ENCODE measurements at regions not wholly inside any gene's neighbourhood (a gene's known extent, or its start where the extent isn't known, plus 50 kb on each side); places are given as distances from the start of the nearest gene placed in this dataset.

- Mint-ChIP-seq H3K27me3 (ENCODE audit: low read depth, poor library complexity) (peaks cover 11% of the 10 kb centered on the region), H3K36me3 (ENCODE audit: low read depth) (peaks cover 8% of the 10 kb centered on the region), H3K4me1 (peaks cover 15% of the 10 kb centered on the region), H3K27ac (no peak overlapping the region), H3K9me3 (peaks cover 24% of the 10 kb centered on the region), H3K4me3 (no peak overlapping the region)
- no peak for DNase-seq
- TF ChIP-seq CTCF (IDR thresholded peaks at IDR 0.05), result no peak
Measured at GRCh38 chr17:77508047-77508715, 367.4 kb downstream of the SEC14L1 start.

- H3K4me1 Mint-ChIP-seq, result peaks cover 12% of the 10 kb centered on the region
- no peak overlapping the region for H3K27ac Mint-ChIP-seq
- H3K4me3 Mint-ChIP-seq, result no peak overlapping the region
- peaks cover 8% of the 10 kb centered on the region for H3K36me3 Mint-ChIP-seq (ENCODE audit: low read depth)
- TF ChIP-seq CTCF (IDR thresholded peaks at IDR 0.05), result no peak
- no peak for DNase-seq
- peaks cover 11% of the 10 kb centered on the region for H3K27me3 Mint-ChIP-seq (ENCODE audit: low read depth, poor library complexity)
- peaks cover 26% of the 10 kb centered on the region for H3K9me3 Mint-ChIP-seq
Measured at GRCh38 chr17:77509089-77509488, 368.3 kb downstream of the SEC14L1 start.

- Mint-ChIP-seq H3K27me3 (ENCODE audit: low read depth, poor library complexity) (peaks cover 11% of the 10 kb centered on the region), H3K4me1 (peaks cover 9% of the 10 kb centered on the region), H3K4me3 (no peak overlapping the region), H3K9me3 (peaks cover 26% of the 10 kb centered on the region), H3K36me3 (ENCODE audit: low read depth) (peaks cover 8% of the 10 kb centered on the region), H3K27ac (no peak overlapping the region)
- TF ChIP-seq CTCF (IDR thresholded peaks at IDR 0.05), result no peak
- no peak for DNase-seq
Measured at GRCh38 chr17:77509599-77509998, 368.8 kb downstream of the SEC14L1 start.

- Mint-ChIP-seq H3K4me3 (no peak overlapping the region), H3K4me1 (peaks cover 2% of the 10 kb centered on the region), H3K27me3 (ENCODE audit: low read depth, poor library complexity) (peaks cover 11% of the 10 kb centered on the region), H3K36me3 (ENCODE audit: low read depth) (peaks cover 8% of the 10 kb centered on the region), H3K9me3 (peaks cover 26% of the 10 kb centered on the region), H3K27ac (no peak overlapping the region)
- no peak for TF ChIP-seq CTCF (IDR thresholded peaks at IDR 0.05)
- DNase-seq, result no peak
Measured at GRCh38 chr17:77510133-77510796, 369.5 kb downstream of the SEC14L1 start.

GRCh38 chr17:77511514-77512061 is 370.8 kb downstream of the SEC14L1 start:
- Mint-ChIP-seq H3K36me3 (ENCODE audit: low read depth) (peaks cover 8% of the 10 kb centered on the region), H3K27me3 (ENCODE audit: low read depth, poor library complexity) (peaks cover 11% of the 10 kb centered on the region), H3K27ac (no peak overlapping the region), H3K4me1 (no peaks in the 10 kb centered on the region), H3K9me3 (peaks cover 31% of the 10 kb centered on the region), H3K4me3 (no peak overlapping the region)
- no peak for TF ChIP-seq CTCF (IDR thresholded peaks at IDR 0.05)
- no peak for DNase-seq
